MM.1S (cell line): ENCODE measurements at regions not wholly inside any gene's neighbourhood (a gene's known extent, or its start where the extent isn't known, plus 50 kb on each side); places are given as distances from the start of the nearest gene placed in this dataset.

ENCODE experiments used
- DNase-seq: peaks from one replicate; pipeline ENCODE4 v3.0.0-alpha.2; 2015
- H2AFZ ChIP-seq: fragments of 300-600 bp; sonication (generic); 2 replicates; pipeline ENCODE4 v1.6.0; 2016; ENCODE audit warnings: antibody characterized with exemption, low read length
- H3F3A ChIP-seq: fragments of 300-600 bp; sonication (generic); 2 replicates; pipeline ENCODE4 v1.6.1; 2016; ENCODE audit warnings: mild to moderate bottlenecking, antibody characterized with exemption, low read length, moderate library complexity, mixed read lengths; ENCODE audit not compliant: insufficient read depth
- H3K27ac ChIP-seq: fragments of 300-600 bp; sonication (generic); 2 replicates; pipeline ENCODE4 v1.5.1; 2016; ENCODE audit warnings: mild to moderate bottlenecking, low read length
- H3K27me3 ChIP-seq: fragments of 300-600 bp; sonication (generic); replicated peaks from 2 replicates; pipeline ENCODE4 v1.6.0; 2016; ENCODE audit warnings: low read length; ENCODE audit not compliant: insufficient read depth
- H3K36me3 ChIP-seq: fragments of 300-600 bp; sonication (generic); replicated peaks from 2 replicates; pipeline ENCODE4 v1.6.1; 2016; ENCODE audit warnings: mild to moderate bottlenecking, low read length, mixed read lengths; ENCODE audit not compliant: insufficient read depth
- H3K4me1 ChIP-seq: fragments of 300-600 bp; sonication (generic); 2 replicates; pipeline ENCODE4 v1.6.1; 2016; ENCODE audit warnings: low read length, mixed read lengths
- H3K4me2 ChIP-seq: fragments of 300-600 bp; sonication (generic); 2 replicates; pipeline ENCODE4 v1.6.0; 2016; ENCODE audit warnings: low read depth, low read length
- H3K4me3 ChIP-seq: fragments of 300-600 bp; sonication (generic); 2 replicates; pipeline ENCODE4 v1.5.1; 2016; ENCODE audit warnings: low read length, mixed read lengths
- H3K79me2 ChIP-seq: fragments of 300-600 bp; sonication (generic); 2 replicates; pipeline ENCODE4 v1.6.1; 2016; ENCODE audit warnings: mixed run types, low read length, mixed read lengths
- H3K9ac ChIP-seq: fragments of 300-600 bp; sonication (generic); 2 replicates; pipeline ENCODE4 v1.6.1; 2016; ENCODE audit warnings: low read length, mixed read lengths
- H3K9me2 ChIP-seq: fragments of 300-600 bp; sonication (generic); replicated peaks from 2 replicates; pipeline ENCODE4 v1.6.1; 2016; ENCODE audit warnings: mild to moderate bottlenecking, low read length, mixed read lengths; ENCODE audit not compliant: insufficient read depth
- H3K9me3 ChIP-seq: fragments of 300-600 bp; sonication (generic); replicated peaks from 2 replicates; pipeline ENCODE4 v1.6.1; 2016; ENCODE audit warnings: mild to moderate bottlenecking, low read length, mixed read lengths; ENCODE audit not compliant: insufficient read depth
- H4K20me1 ChIP-seq: fragments of 300-600 bp; sonication (generic); 2 replicates; pipeline ENCODE4 v1.6.1; 2016; ENCODE audit warnings: mild to moderate bottlenecking, low read length, moderate library complexity, mixed read lengths; ENCODE audit not compliant: insufficient read depth
- CTCF ChIP-seq: fragments of 300-600 bp; sonication (generic); IDR thresholded peaks from 2 replicates; pipeline ENCODE4 v1.5.1; 2016; ENCODE audit warnings: antibody characterized with exemption, low read length, mixed read lengths
- EZH2 ChIP-seq: fragments of 300-600 bp; sonication (generic); optimal IDR thresholded peaks from 2 replicates; pipeline ENCODE3; 2017; ENCODE audit warnings: low read depth, mild to moderate bottlenecking, antibody characterized with exemption, low read length, mixed read lengths
- EZH2phosphoT487 ChIP-seq: fragments of 300-600 bp; sonication (generic); IDR thresholded peaks from 2 replicates; pipeline ENCODE4 v1.6.1; 2018; ENCODE audit warnings: antibody characterized with exemption, low read length

GRCh38 chr6:130314271-130314670, 51.5 kb upstream of the TMEM200A start:
- Histone ChIP-seq H3K9ac (no peak overlapping the region), H3K79me2 (no peaks in the 10 kb centered on the region), H3K4me2 (no peak overlapping the region), H3K9me2 (no peaks in the 10 kb centered on the region), H2AFZ (no peak overlapping the region), H3K4me3 (no peak overlapping the region), H3K27me3 (no peaks in the 10 kb centered on the region), H4K20me1 (no peaks in the 10 kb centered on the region), H3F3A (no peaks in the 10 kb centered on the region), H3K27ac (no peak overlapping the region), H3K36me3 (no peaks in the 10 kb centered on the region), H3K4me1 (no peaks in the 10 kb centered on the region), H3K9me3 (no peaks in the 10 kb centered on the region)
- TF ChIP-seq EZH2 (no peak), EZH2phosphoT487 (no peak), CTCF (no peak)
- DNase-seq, result no peak

- H3K4me2 ChIP-seq, result no peak overlapping the region
- no peaks in the 10 kb centered on the region for H3K27me3 ChIP-seq
- H3K79me2 ChIP-seq, result no peaks in the 10 kb centered on the region
- TF ChIP-seq EZH2phosphoT487 (no peak), EZH2 (no peak), CTCF (no peak)
- H4K20me1 ChIP-seq, result no peaks in the 10 kb centered on the region
- H3K9me3 ChIP-seq, result no peaks in the 10 kb centered on the region
- H3K9ac ChIP-seq, result no peak overlapping the region
- no peaks in the 10 kb centered on the region for H3K36me3 ChIP-seq
- no peak overlapping the region for H3K27ac ChIP-seq
- no peak overlapping the region for H3K4me3 ChIP-seq
- H3K9me2 ChIP-seq, result no peaks in the 10 kb centered on the region
- DNase-seq, result no peak
- 0 out of 2 replicates have a peak, but pooled peaks cover 5% of the 10 kb centered on the region for H3K4me1 ChIP-seq
- H2AFZ ChIP-seq, result no peak overlapping the region
- H3F3A ChIP-seq, result no peaks in the 10 kb centered on the region
These were observed 52.6 kb upstream of the TMEM200A start for GRCh38 chr6:130313206-130313605.

DNA sequence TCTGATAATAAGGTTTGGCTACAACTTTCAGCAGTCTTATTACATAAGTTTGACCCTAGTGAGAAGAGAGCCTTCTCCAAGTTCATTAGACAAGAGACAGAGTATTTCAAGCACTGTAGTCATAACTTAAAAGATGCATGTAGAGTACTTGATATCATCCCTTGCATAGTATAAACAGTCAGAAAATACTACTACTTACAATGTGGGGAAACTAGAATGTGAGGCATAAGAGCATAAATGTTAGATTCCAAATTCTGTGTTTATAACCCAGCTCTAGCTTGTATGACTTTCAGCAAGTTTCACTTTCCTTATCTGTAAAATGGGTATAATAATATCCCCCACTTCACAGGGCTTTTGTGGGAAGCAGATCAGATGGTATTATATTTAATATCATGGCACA, 56.8 kb upstream of the TMEM200A start:
- Histone ChIP-seq H3K27me3 (no peaks in the 10 kb centered on the region), H2AFZ (no peak overlapping the region), H3K9me2 (no peaks in the 10 kb centered on the region), H3K27ac (no peak overlapping the region), H3K4me3 (no peak overlapping the region), H3K4me1 (peaks cover 13% of the 10 kb centered on the region), H3F3A (peaks cover 4% of the 10 kb centered on the region), H3K79me2 (no peaks in the 10 kb centered on the region), H4K20me1 (no peaks in the 10 kb centered on the region), H3K9ac (no peak overlapping the region), H3K36me3 (no peaks in the 10 kb centered on the region), H3K9me3 (no peaks in the 10 kb centered on the region), H3K4me2 (no peak overlapping the region)
- no peak for DNase-seq
- TF ChIP-seq EZH2, result no peak
- no peak for TF ChIP-seq EZH2phosphoT487
- TF ChIP-seq CTCF, result no peak
